ENCODE measurements at regions not wholly inside any gene's neighbourhood (a gene's known extent, or its start where the extent isn't known, plus 50 kb on each side); places are given as distances from the start of the nearest gene placed in this dataset.

DNA sequence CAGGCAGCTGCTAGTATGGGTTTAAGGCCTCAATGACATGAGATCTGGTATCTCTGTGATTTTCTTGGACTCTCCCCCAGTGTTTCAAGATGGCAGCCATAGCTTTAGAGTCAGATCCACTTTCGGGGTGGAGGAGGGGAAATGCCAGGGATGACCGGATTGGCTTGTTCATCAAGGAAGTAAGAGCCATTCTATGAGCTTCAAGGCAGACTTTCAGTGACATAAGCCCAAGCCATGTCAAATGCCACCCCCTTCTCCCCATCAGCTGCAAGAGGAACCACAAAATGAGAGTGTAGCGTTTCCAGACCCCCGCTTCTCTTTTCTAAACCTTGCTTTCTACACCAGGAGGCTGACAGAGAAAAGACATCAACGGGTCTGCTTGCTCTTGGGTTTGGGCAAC lies 271.8 kb downstream of the PSAT1 start:
- ChIA-PET POLR2A (ENCODE audit: partially characterized antibody) (no interaction called here), CTCF (ENCODE audit: partially characterized antibody) (interaction anchor here (1.2 to 1.7 kb wide), 3 partner anchors 8 to 203 kb away, joined by 3 to 4 read pairs (median 4); no protein-coding TSS in a partner anchor)
- H2AK5ac ChIP-seq (ENCODE audit: low read depth, low read length), result no peak overlapping the region
- H3K36me3 ChIP-seq (ENCODE audit: control insufficient read depth in 2 of 4, insufficient read depth in 4 of 4, low read length in 3 of 4), result no peaks in the 10 kb centered on the region
- H2BK12ac ChIP-seq (ENCODE audit: low read depth, low read length), result no peak overlapping the region
- H3K23ac ChIP-seq (ENCODE audit: insufficient read length), result no peak overlapping the region
- no peak overlapping the region for H4K91ac ChIP-seq (replicated peaks; ENCODE audit: insufficient read length, low read length)
- no peaks in the 10 kb centered on the region for H3K23me2 ChIP-seq (ENCODE audit: low read depth, low read length)
- peaks cover 0 to 3% (median 0%) of the 10 kb centered on the region in 4 experiments; a peak in 1 of 7 replicates for H3K4me1 ChIP-seq (replicated peaks in 1 of 4; ENCODE audit: control insufficient read depth in 3 of 4, insufficient read depth in 4 of 4, low read length in 3 of 4)
- H3K79me2 ChIP-seq (ENCODE audit: control insufficient read depth in 1 of 2, insufficient read depth in 2 of 2, low read length in 2 of 2), result no peaks in the 10 kb centered on the region
- H2AFZ ChIP-seq (ENCODE audit: low read length), result no peak overlapping the region
- H3K27me3 ChIP-seq (replicated peaks in 1 of 4; ENCODE audit: control insufficient read depth in 3 of 4, extremely low read depth in 1 of 4, insufficient read depth in 3 of 4, low read length in 3 of 4), result no peaks in the 10 kb centered on the region
- no peaks in the 10 kb centered on the region; the same call in 1 of the 2 replicates for H3K79me1 ChIP-seq (ENCODE audit: low read depth, low read length)
- H2BK5ac ChIP-seq (ENCODE audit: low read depth, low read length), result no peak overlapping the region
- H2BK15ac ChIP-seq (ENCODE audit: low read length), result no peak overlapping the region
- WGBS, 2 experiments (ENCODE audit: extremely low coverage in 1 of 2, insufficient coverage in 1 of 2, insufficient read length in 1 of 2, insufficient replicate concordance in 2 of 2, low coverage in 1 of 2, low lambda C conversion rate in 2 of 2, missing lambda C conversion rate in 1 of 2), result 90% methylated on average over 5 of the region's 5 CpGs; no CpG with 5 or more reads in 1 of the 2 experiments
- H3K9me3 ChIP-seq (ENCODE audit: insufficient read depth in 2 of 2, low read depth in 1 of 2, low read length in 1 of 2), result no peaks in the 10 kb centered on the region
- H3K18ac ChIP-seq (ENCODE audit: extremely low read depth, low read length), result no peak overlapping the region
- no peaks in the 10 kb centered on the region for H4K20me1 ChIP-seq (replicated peaks in 1 of 2; ENCODE audit: control insufficient read depth in 1 of 2, insufficient read depth in 2 of 2, low read length in 2 of 2)
- H4K8ac ChIP-seq (ENCODE audit: extremely low read depth, insufficient read depth, low read length), result no peak overlapping the region
- no peak for FAIRE-seq
- no peak overlapping the region for H2BK20ac ChIP-seq (ENCODE audit: low read length)
- H2BK120ac ChIP-seq (replicated peaks; ENCODE audit: low read depth, low read length), result no peak overlapping the region
- no peak overlapping the region for H3K9ac ChIP-seq (replicated peaks in 1 of 4; ENCODE audit: extremely low read depth in 1 of 4, low read depth in 3 of 4, low read length in 3 of 4)
- no peak overlapping the region for H3K56ac ChIP-seq (replicated peaks; ENCODE audit: insufficient read length, low read depth, low read length)
- H4K5ac ChIP-seq (ENCODE audit: insufficient read length, low read depth, low read length), result no peak overlapping the region
- no peak for TF ChIP-seq NRF1 (IDR thresholded peaks at IDR 0.05; ENCODE audit: low read depth, low read length)
- no peak for TF ChIP-seq TEAD4 (IDR thresholded peaks at IDR 0.05; ENCODE audit: low read depth, low read length)
- TF ChIP-seq GABPA (IDR thresholded peaks at IDR 0.05; ENCODE audit: borderline replicate concordance, insufficient read depth, low read length), result no peak
- no peak for TF ChIP-seq SP4 (IDR thresholded peaks at IDR 0.05; ENCODE audit: low read length)
- no peak for TF ChIP-seq HDAC2 (IDR thresholded peaks at IDR 0.05; ENCODE audit: borderline replicate concordance in 1 of 2, low read depth in 2 of 2, low read length in 2 of 2)
- TF ChIP-seq SIN3A (conservative IDR thresholded peaks at IDR 0.05 in 1 of 2, IDR thresholded peaks at IDR 0.05 in 1 of 2; ENCODE audit: low read depth in 1 of 2, low read length in 2 of 2), result no peak
- TF ChIP-seq EP300 (IDR thresholded peaks at IDR 0.05; ENCODE audit: borderline replicate concordance in 1 of 2, low read depth in 2 of 2, low read length in 2 of 2), result no peak
- TF ChIP-seq GTF2F1 (IDR thresholded peaks at IDR 0.05; ENCODE audit: borderline replicate concordance, low read depth, low read length), result no peak
- no peak overlapping the region for H3K14ac ChIP-seq (ENCODE audit: insufficient read length)
- no peak for DNase-seq (ENCODE audit: low read depth in 1 of 2, low spot score in 2 of 2)
- H3K4ac ChIP-seq (replicated peaks; ENCODE audit: insufficient read length, low read depth, low read length), result no peak overlapping the region
- H3K4me3 ChIP-seq (ENCODE audit: extremely low read depth in 1 of 4, insufficient read depth in 2 of 4, low read depth in 3 of 4, low read length in 4 of 4), result no peak overlapping the region
- no peak overlapping the region for H3K4me2 ChIP-seq (ENCODE audit: insufficient read depth in 1 of 2, low read depth in 2 of 2, low read length in 2 of 2)
- H3K27ac ChIP-seq (ENCODE audit: low read depth, low read length), result no peak overlapping the region
